ENCODE measurements at regions not wholly inside any gene's neighbourhood (a gene's known extent, or its start where the extent isn't known, plus 50 kb on each side); places are given as distances from the start of the nearest gene placed in this dataset.

DNA sequence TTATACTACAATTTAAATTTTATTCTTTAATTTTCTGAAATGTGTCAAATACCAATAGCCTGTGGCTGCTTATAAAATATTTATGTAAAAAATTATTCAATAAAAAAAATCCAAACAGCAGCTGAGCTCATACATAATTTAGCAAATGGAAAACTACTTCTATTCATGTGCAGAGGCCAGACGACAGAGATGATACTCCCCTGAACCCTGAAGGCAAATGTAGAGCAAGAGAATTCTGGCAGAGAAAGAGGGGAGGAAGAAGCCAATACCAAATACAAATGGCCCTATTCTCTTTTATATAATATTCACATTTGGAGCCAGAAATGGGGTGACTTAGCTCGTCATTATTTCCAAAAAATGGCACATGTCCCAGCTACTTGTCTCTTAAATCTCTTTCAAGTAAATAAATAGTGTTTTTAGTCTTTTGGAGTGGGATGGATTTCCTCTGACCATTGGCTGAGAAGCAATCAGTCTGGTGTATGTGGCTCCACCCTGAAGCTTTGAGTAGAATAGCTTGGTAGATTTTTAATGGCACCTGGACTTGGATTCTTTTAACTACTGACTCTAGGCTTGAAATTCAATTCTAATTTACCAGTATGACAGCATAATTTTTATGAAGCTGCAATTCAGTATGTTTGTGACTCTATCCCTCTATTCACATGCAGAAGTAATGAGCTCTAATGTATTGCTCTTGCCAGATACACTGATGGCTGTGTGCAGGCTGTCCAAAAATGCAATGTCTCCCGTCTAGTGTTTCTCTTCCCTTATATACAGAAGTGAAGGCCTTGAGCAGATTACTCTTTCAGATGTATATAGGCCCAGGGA lies 113.4 kb upstream of the SCAF11 start:
- Histone ChIP-seq H3K9ac (ENCODE audit: low read length) (no peak overlapping the region), H3K9me2 (ENCODE audit: insufficient read depth, low read length) (no peaks in the 10 kb centered on the region), H4K20me1 (ENCODE audit: insufficient read depth) (no peaks in the 10 kb centered on the region), H3K4me3 (ENCODE audit: low read length) (no peak overlapping the region), H3K36me3 (ENCODE audit: insufficient read depth, low read length) (no peaks in the 10 kb centered on the region), H3K4me2 (ENCODE audit: low read length) (no peak overlapping the region), H3F3A (ENCODE audit: insufficient read depth, low read length, poor library complexity, severe bottlenecking) (no peaks in the 10 kb centered on the region), H3K9me3 (ENCODE audit: low read length) (no peaks in the 10 kb centered on the region), H3K27ac (ENCODE audit: low read length) (no peak overlapping the region), H2AFZ (ENCODE audit: low read depth, low read length) (no peak overlapping the region), H3K79me2 (replicated peaks; ENCODE audit: insufficient read depth, low read length) (no peaks in the 10 kb centered on the region), H3K27me3 (ENCODE audit: insufficient read depth, low read depth, low read length) (no peaks in the 10 kb centered on the region)
- TF ChIP-seq TAF1 (IDR thresholded peaks at IDR 0.05; ENCODE audit: low read depth) (no peak), POLR2AphosphoS5 (IDR thresholded peaks at IDR 0.05) (no peak), MXI1 (conservative IDR thresholded peaks at IDR 0.05; ENCODE audit: poor library complexity, severe bottlenecking) (no peak), EZH2 (IDR thresholded peaks at IDR 0.05; ENCODE audit: borderline replicate concordance, insufficient read depth, low read length, poor library complexity, severe bottlenecking) (no peak), RAD21 (conservative IDR thresholded peaks at IDR 0.05) (no peak), EP300 (conservative IDR thresholded peaks at IDR 0.05; ENCODE audit: poor library complexity, severe bottlenecking) (no peak), SMC3 (conservative IDR thresholded peaks at IDR 0.05; ENCODE audit: poor library complexity) (no peak)
- TF ChIP-seq, protein P1, sequence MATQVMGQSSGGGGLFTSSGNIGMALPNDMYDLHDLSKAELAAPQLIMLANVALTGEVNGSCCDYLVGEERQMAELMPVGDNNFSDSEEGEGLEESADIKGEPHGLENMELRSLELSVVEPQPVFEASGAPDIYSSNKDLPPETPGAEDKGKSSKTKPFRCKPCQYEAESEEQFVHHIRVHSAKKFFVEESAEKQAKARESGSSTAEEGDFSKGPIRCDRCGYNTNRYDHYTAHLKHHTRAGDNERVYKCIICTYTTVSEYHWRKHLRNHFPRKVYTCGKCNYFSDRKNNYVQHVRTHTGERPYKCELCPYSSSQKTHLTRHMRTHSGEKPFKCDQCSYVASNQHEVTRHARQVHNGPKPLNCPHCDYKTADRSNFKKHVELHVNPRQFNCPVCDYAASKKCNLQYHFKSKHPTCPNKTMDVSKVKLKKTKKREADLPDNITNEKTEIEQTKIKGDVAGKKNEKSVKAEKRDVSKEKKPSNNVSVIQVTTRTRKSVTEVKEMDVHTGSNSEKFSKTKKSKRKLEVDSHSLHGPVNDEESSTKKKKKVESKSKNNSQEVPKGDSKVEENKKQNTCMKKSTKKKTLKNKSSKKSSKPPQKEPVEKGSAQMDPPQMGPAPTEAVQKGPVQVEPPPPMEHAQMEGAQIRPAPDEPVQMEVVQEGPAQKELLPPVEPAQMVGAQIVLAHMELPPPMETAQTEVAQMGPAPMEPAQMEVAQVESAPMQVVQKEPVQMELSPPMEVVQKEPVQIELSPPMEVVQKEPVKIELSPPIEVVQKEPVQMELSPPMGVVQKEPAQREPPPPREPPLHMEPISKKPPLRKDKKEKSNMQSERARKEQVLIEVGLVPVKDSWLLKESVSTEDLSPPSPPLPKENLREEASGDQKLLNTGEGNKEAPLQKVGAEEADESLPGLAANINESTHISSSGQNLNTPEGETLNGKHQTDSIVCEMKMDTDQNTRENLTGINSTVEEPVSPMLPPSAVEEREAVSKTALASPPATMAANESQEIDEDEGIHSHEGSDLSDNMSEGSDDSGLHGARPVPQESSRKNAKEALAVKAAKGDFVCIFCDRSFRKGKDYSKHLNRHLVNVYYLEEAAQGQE (IDR thresholded peaks at IDR 0.05; ENCODE audit: borderline replicate concordance) = no peak
- TF ChIP-seq, protein P2, sequence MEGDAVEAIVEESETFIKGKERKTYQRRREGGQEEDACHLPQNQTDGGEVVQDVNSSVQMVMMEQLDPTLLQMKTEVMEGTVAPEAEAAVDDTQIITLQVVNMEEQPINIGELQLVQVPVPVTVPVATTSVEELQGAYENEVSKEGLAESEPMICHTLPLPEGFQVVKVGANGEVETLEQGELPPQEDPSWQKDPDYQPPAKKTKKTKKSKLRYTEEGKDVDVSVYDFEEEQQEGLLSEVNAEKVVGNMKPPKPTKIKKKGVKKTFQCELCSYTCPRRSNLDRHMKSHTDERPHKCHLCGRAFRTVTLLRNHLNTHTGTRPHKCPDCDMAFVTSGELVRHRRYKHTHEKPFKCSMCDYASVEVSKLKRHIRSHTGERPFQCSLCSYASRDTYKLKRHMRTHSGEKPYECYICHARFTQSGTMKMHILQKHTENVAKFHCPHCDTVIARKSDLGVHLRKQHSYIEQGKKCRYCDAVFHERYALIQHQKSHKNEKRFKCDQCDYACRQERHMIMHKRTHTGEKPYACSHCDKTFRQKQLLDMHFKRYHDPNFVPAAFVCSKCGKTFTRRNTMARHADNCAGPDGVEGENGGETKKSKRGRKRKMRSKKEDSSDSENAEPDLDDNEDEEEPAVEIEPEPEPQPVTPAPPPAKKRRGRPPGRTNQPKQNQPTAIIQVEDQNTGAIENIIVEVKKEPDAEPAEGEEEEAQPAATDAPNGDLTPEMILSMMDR (IDR thresholded peaks at IDR 0.05; ENCODE audit: poor library complexity, severe bottlenecking) = no peak

DNA sequence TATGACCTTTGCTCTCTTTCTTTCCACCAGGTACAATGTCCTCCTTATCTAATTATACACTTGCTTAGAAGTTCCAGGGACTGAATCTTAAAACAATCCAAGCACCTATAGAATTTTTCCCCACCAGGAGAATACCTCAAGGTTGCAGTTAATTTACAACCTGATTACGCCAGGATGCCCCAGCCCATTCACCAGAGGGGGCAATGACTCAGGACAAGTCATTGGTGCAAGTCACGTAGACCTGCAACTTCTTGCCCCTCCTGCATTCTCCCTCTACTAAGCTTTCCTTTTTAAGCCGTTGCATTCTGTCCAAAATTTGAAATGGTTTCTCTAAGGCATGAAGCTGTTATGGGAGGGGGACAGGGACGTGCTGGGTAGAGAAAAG lies 111.1 kb upstream of the SCAF11 start:
- TF ChIP-seq MXI1 (conservative IDR thresholded peaks at IDR 0.05; ENCODE audit: poor library complexity, severe bottlenecking) = no peak
- TF ChIP-seq EP300 (conservative IDR thresholded peaks at IDR 0.05; ENCODE audit: poor library complexity, severe bottlenecking) = no peak
- TF ChIP-seq TAF1 (IDR thresholded peaks at IDR 0.05; ENCODE audit: low read depth) = no peak
- TF ChIP-seq, protein P1 (IDR thresholded peaks at IDR 0.05; ENCODE audit: borderline replicate concordance) = no peak
- no peak for TF ChIP-seq EZH2 (IDR thresholded peaks at IDR 0.05; ENCODE audit: borderline replicate concordance, insufficient read depth, low read length, poor library complexity, severe bottlenecking)
- TF ChIP-seq, protein P2 (IDR thresholded peaks at IDR 0.05; ENCODE audit: poor library complexity, severe bottlenecking) = no peak
- no peak for TF ChIP-seq RAD21 (conservative IDR thresholded peaks at IDR 0.05)
- no peak for TF ChIP-seq SMC3 (conservative IDR thresholded peaks at IDR 0.05; ENCODE audit: poor library complexity)
- TF ChIP-seq POLR2AphosphoS5 (IDR thresholded peaks at IDR 0.05) = no peak
- H4K20me1 ChIP-seq (ENCODE audit: insufficient read depth) = no peaks in the 10 kb centered on the region
- no peaks in the 10 kb centered on the region for H3K79me2 ChIP-seq (replicated peaks; ENCODE audit: insufficient read depth, low read length)
- no peak overlapping the region for H2AFZ ChIP-seq (ENCODE audit: low read depth, low read length)
- no peak overlapping the region for H3K4me3 ChIP-seq (ENCODE audit: low read length)
- no peak overlapping the region for H3K4me2 ChIP-seq (ENCODE audit: low read length)
- no peaks in the 10 kb centered on the region for H3F3A ChIP-seq (ENCODE audit: insufficient read depth, low read length, poor library complexity, severe bottlenecking)
- no peaks in the 10 kb centered on the region for H3K9me2 ChIP-seq (ENCODE audit: insufficient read depth, low read length)
- H3K36me3 ChIP-seq (ENCODE audit: insufficient read depth, low read length) = no peaks in the 10 kb centered on the region
- H3K27me3 ChIP-seq (ENCODE audit: insufficient read depth, low read depth, low read length) = no peaks in the 10 kb centered on the region
- H3K9me3 ChIP-seq (ENCODE audit: low read length) = no peaks in the 10 kb centered on the region
- H3K9ac ChIP-seq (ENCODE audit: low read length) = no peak overlapping the region
- H3K27ac ChIP-seq (ENCODE audit: low read length) = no peak overlapping the region
